ENCODE measurements at regions not wholly inside any gene's neighbourhood (a gene's known extent, or its start where the extent isn't known, plus 50 kb on each side); places are given as distances from the start of the nearest gene placed in this dataset.
A peak's percentile ranks its signal among the peaks of the same experiment; 100 is the strongest.

- no peak for TF ChIP-seq CTCF (IDR thresholded peaks at IDR 0.05; ENCODE audit: low read depth, low read length, missing control alignments)
- in situ Hi-C loops (cut with HindIII; ENCODE audit: low pct_ligation_motif_present, low sequenced_read_pairs) = no loop called here
- no peak overlapping the region for H3K27ac ChIP-seq
Observed at GRCh38 chr6:48626421-48626820, 515.4 kb upstream of the PTCHD4 start.

GRCh38 chr6:48624631-48625030 lies 513.6 kb upstream of the PTCHD4 start:
- in situ Hi-C loops (cut with HindIII; ENCODE audit: low pct_ligation_motif_present, low sequenced_read_pairs) = no loop called here
- DNase-seq = no peak
- Histone ChIP-seq H3K4me3 (ENCODE audit: low read depth, low read length) (no peak overlapping the region), H3K27me3 (replicated peaks) (no peaks in the 10 kb centered on the region), H3K27ac (no peak overlapping the region), H3K36me3 (replicated peaks) (no peaks in the 10 kb centered on the region)
- TF ChIP-seq CTCF (IDR thresholded peaks at IDR 0.05; ENCODE audit: low read depth, low read length, missing control alignments) = no peak

More at GRCh38 chr6:48626421-48626820, 515.4 kb upstream of the PTCHD4 start:
- no peak overlapping the region for H3K4me3 ChIP-seq (ENCODE audit: low read depth, low read length)
- DNase-seq = no peak
- H3K36me3 ChIP-seq (replicated peaks) = no peaks in the 10 kb centered on the region
- no peaks in the 10 kb centered on the region for H3K27me3 ChIP-seq (replicated peaks)

DNA sequence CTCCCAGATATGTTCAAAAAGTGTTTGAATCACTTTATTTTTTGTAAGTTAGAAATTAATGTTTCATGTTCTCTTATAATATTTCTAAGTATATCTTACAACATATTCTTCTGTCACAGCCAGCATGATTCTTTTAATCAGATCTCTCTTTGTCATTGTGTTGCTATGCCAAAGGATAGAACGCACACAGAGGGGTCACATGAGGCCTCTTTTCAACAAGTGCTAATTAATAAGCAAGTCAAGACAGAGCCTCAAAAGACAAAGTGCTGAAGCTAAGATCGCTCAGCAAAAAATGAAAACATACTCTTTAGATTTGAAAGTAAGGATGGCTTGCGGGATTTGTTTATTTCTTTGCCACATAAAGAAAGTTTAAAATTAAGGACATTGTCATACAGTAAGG lies 508.8 kb upstream of the PTCHD4 start:
- DNase-seq = no peak
- Histone ChIP-seq H3K27ac (no peak overlapping the region), H3K27me3 (replicated peaks) (no peaks in the 10 kb centered on the region), H3K4me3 (ENCODE audit: low read depth, low read length) (no peak overlapping the region), H3K36me3 (replicated peaks) (no peaks in the 10 kb centered on the region)
- in situ Hi-C loops (cut with HindIII; ENCODE audit: low pct_ligation_motif_present, low sequenced_read_pairs) = no loop called here
- TF ChIP-seq CTCF (IDR thresholded peaks at IDR 0.05; ENCODE audit: low read depth, low read length, missing control alignments) = no peak

DNA sequence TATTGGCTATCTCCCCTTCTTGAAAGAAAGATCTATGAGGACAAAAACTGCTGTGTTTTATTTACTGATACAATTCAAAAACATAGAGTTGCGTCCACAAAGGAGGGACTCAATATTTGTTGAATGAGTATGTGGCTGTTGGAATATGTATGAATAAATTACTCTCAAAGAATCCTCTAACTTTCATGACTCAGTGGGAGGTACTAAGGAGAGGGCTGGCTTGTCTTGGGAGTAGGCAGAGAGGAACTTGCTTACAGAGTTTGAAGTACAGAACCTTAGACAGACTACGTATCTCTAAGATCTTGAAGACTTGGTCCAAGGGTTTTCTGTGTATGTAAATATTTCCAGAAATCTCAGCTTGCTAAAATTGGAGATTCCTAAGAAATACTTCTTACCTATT lies 504.0 kb upstream of the PTCHD4 start:
- no peaks in the 10 kb centered on the region for H3K36me3 ChIP-seq (replicated peaks)
- H3K27ac ChIP-seq = no peak overlapping the region
- no peak overlapping the region for H3K4me3 ChIP-seq (ENCODE audit: low read depth, low read length)
- in situ Hi-C loops (cut with HindIII; ENCODE audit: low pct_ligation_motif_present, low sequenced_read_pairs) = no loop called here
- no peak for TF ChIP-seq CTCF (IDR thresholded peaks at IDR 0.05; ENCODE audit: low read depth, low read length, missing control alignments)
- DNase-seq = peak; percentile 9
- H3K27me3 ChIP-seq (replicated peaks) = no peaks in the 10 kb centered on the region

- in situ Hi-C loops (cut with HindIII; ENCODE audit: low pct_ligation_motif_present, low sequenced_read_pairs) = no loop called here
- Histone ChIP-seq H3K4me3 (ENCODE audit: low read depth, low read length) (no peak overlapping the region), H3K27ac (no peak overlapping the region), H3K36me3 (replicated peaks) (no peaks in the 10 kb centered on the region), H3K27me3 (replicated peaks) (no peaks in the 10 kb centered on the region)
- no peak for TF ChIP-seq CTCF (IDR thresholded peaks at IDR 0.05; ENCODE audit: low read depth, low read length, missing control alignments)
- DNase-seq = no peak
Observed at GRCh38 chr6:48614326-48614725, 503.3 kb upstream of the PTCHD4 start.

DNA sequence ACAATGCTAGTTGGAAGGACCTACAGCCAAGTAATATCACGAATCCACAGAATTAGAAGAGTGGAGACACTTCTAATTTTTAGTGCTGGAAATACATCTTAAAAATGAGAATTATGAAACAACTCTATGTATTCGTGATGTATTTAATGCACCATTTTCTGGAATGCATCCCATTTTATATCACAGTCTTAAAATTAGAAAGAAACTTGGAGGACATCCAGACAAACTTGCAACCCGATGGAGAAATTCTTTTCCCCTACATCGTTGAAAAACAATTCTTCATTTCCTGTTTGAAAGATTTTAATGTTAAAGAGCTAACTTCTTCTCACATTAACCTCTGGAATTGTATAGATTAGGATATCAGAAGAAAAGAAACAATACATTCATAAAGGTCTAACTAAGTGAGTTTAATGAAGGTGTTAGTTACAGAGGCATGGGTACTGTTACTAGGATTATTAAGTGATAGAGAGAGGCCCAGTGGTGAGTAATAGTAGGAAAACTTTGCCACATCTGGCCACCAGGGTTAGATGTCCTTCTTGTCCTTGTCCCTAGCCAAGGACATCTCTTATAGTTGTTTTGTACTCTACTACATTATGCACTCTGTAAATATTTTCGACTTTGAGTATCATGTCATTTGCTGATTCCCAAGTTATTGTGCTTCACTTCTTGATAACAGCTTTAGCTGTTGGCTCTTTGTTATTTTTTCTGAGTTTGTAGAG lies 502.4 kb upstream of the PTCHD4 start:
- H3K27me3 ChIP-seq (replicated peaks) = no peaks in the 10 kb centered on the region
- no peak overlapping the region for H3K27ac ChIP-seq
- no peak for TF ChIP-seq CTCF (IDR thresholded peaks at IDR 0.05; ENCODE audit: low read depth, low read length, missing control alignments)
- no peak overlapping the region for H3K4me3 ChIP-seq (ENCODE audit: low read depth, low read length)
- no peak for DNase-seq
- in situ Hi-C loops (cut with HindIII; ENCODE audit: low pct_ligation_motif_present, low sequenced_read_pairs) = no loop called here
- no peaks in the 10 kb centered on the region for H3K36me3 ChIP-seq (replicated peaks)
